CD4-positive, alpha-beta memory T cell (primary cell): ENCODE measurements at regions not wholly inside any gene's neighbourhood (a gene's known extent, or its start where the extent isn't known, plus 50 kb on each side); places are given as distances from the start of the nearest gene placed in this dataset.

Source experiments
- CTCF ChIA-PET: fragments of 350-600 bp; sonication (Branson Sonifier 250); formaldehyde crosslinking; loops from one replicate; lab custom pipeline; 2021; ENCODE audit warnings: inconsistent platforms; ENCODE audit not compliant: partially characterized antibody; lab: Charles Lee
- POLR2A ChIA-PET: fragments of 350-600 bp; sonication (Branson Sonifier 250); formaldehyde crosslinking; loops from one replicate; lab custom pipeline; 2021; ENCODE audit not compliant: partially characterized antibody; lab: Charles Lee
- DNase-seq, 5 donors: peaks; one replicate each; pipeline versions ENCODE4 v3.0.0 to v3.0.0-alpha.2; 2020 to 2022; ENCODE audit warnings: mixed read lengths in 1 of 5
- H3K27ac ChIP-seq: one replicate; pipeline ENCODE4 v1.7.0; 2013; ENCODE audit warnings: low read depth, low read length
- H3K27me3 ChIP-seq: 2 replicates; pipeline ENCODE4 v1.7.0; 2013; ENCODE audit warnings: mild to moderate bottlenecking, low read length, moderate library complexity; ENCODE audit not compliant: insufficient read depth
- H3K36me3 ChIP-seq: 2 replicates; pipeline ENCODE4 v1.7.0; 2013; ENCODE audit warnings: mild to moderate bottlenecking, low read length, moderate library complexity; ENCODE audit not compliant: insufficient read depth
- H3K4me1 ChIP-seq: 2 replicates; pipeline ENCODE4 v1.7.0; 2013; ENCODE audit warnings: mild to moderate bottlenecking, low read length, moderate library complexity; ENCODE audit not compliant: insufficient read depth
- H3K4me3 ChIP-seq, 2 donors: one replicate each; pipeline ENCODE4 v1.7.0; 2013; ENCODE audit warnings: low read length in 2 of 2, mild to moderate bottlenecking in 1 of 2
- H3K9me3 ChIP-seq, 2 donors: one replicate each; pipeline ENCODE4 v1.7.0; 2013; ENCODE audit warnings: low read length in 2 of 2, control low read depth in 1 of 2; ENCODE audit not compliant: control insufficient read depth in 1 of 2
- H3K27ac Mint-ChIP-seq, 7 donors: one replicate each; pipeline ENCODE4 v1.8.0; 2020 to 2021; ENCODE audit warnings: mixed read lengths in 7 of 7, mild to moderate bottlenecking in 6 of 7, inconsistent platforms in 3 of 7, moderate library complexity in 3 of 7
- H3K27me3 Mint-ChIP-seq, 2 donors: one replicate each; pipeline ENCODE4 v1.8.0; 2020 to 2021; ENCODE audit warnings: mixed read lengths in 2 of 2
- H3K36me3 Mint-ChIP-seq, 2 donors: one replicate each; pipeline ENCODE4 v1.8.0; 2020 to 2021; ENCODE audit warnings: mixed read lengths in 2 of 2, inconsistent platforms in 1 of 2, mild to moderate bottlenecking in 1 of 2
- H3K4me1 Mint-ChIP-seq, 4 donors: one replicate each; pipeline ENCODE4 v1.8.0; 2020 to 2021; ENCODE audit warnings: mixed read lengths in 4 of 4, mild to moderate bottlenecking in 1 of 4
- H3K4me3 Mint-ChIP-seq, 8 donors: one replicate each; pipeline ENCODE4 v1.8.0; 2020 to 2021; ENCODE audit warnings: mixed read lengths in 8 of 8, mild to moderate bottlenecking in 7 of 8, moderate library complexity in 6 of 8, inconsistent platforms in 3 of 8
- H3K9me3 Mint-ChIP-seq, 8 donors: one replicate each; pipeline ENCODE4 v1.8.0; 2020 to 2021; ENCODE audit warnings: mixed read lengths in 8 of 8, mild to moderate bottlenecking in 5 of 8, inconsistent platforms in 3 of 8, moderate library complexity in 1 of 8
- intact Hi-C: fragments of 100-400 bp; cut with micrococcal nuclease; formaldehyde crosslinking; loops from one replicate; pipeline ENCODE4 v1.15.1; 2023

GRCh38 chr2:53562407-53562806 is 205.2 kb upstream of the CHAC2 start:
- H3K27ac ChIP-seq: no peak overlapping the region
- H3K27me3 Mint-ChIP-seq: no peaks in the 10 kb centered on the region
- DNase-seq: no peak
- peaks cover 0 to 1% (median 0%) of the 10 kb centered on the region in 8 donors for H3K9me3 Mint-ChIP-seq
- no peaks in the 10 kb centered on the region for H3K27me3 ChIP-seq
- H3K36me3 Mint-ChIP-seq: no peaks in the 10 kb centered on the region
- no peak overlapping the region for H3K4me3 ChIP-seq
- intact Hi-C loops: no loop called here
- no peaks in the 10 kb centered on the region for H3K9me3 ChIP-seq
- no peaks in the 10 kb centered on the region for H3K36me3 ChIP-seq
- H3K4me1 Mint-ChIP-seq: no peaks in the 10 kb centered on the region
- no peak overlapping the region for H3K4me3 Mint-ChIP-seq
- no peak overlapping the region for H3K27ac Mint-ChIP-seq
- H3K4me1 ChIP-seq: no peaks in the 10 kb centered on the region
- POLR2A ChIA-PET: no interaction called here
- CTCF ChIA-PET: no interaction called here

- no peaks in the 10 kb centered on the region for H3K4me1 ChIP-seq
- no peaks in the 10 kb centered on the region for H3K36me3 ChIP-seq
- no peak overlapping the region for H3K27ac Mint-ChIP-seq
- no peak for DNase-seq
- H3K4me1 Mint-ChIP-seq: no peaks in the 10 kb centered on the region
- intact Hi-C loops: no loop called here
- H3K27ac ChIP-seq: no peak overlapping the region
- no peak overlapping the region for H3K4me3 Mint-ChIP-seq
- peaks cover 0 to 6% (median 0%) of the 10 kb centered on the region in 8 donors for H3K9me3 Mint-ChIP-seq
- H3K27me3 Mint-ChIP-seq: peaks cover 0 to 3% of the 10 kb centered on the region in 2 donors
- no peaks in the 10 kb centered on the region for H3K9me3 ChIP-seq
- no peaks in the 10 kb centered on the region for H3K27me3 ChIP-seq
- ChIA-PET POLR2A (no interaction called here), CTCF (no interaction called here)
- no peaks in the 10 kb centered on the region for H3K36me3 Mint-ChIP-seq
- H3K4me3 ChIP-seq: no peak overlapping the region
These were observed 206.4 kb upstream of the CHAC2 start for GRCh38 chr2:53561155-53561554.

GRCh38 chr2:53559302-53559966 is 208.2 kb upstream of the CHAC2 start:
- H3K27ac ChIP-seq: no peak overlapping the region
- Mint-ChIP-seq H3K9me3 (peaks cover 0 to 9% (median 1%) of the 10 kb centered on the region in 8 donors), H3K36me3 (no peaks in the 10 kb centered on the region), H3K4me1 (no peaks in the 10 kb centered on the region), H3K4me3 (no peak overlapping the region), H3K27ac (no peak overlapping the region), H3K27me3 (peaks cover 0 to 3% of the 10 kb centered on the region in 2 donors)
- ChIA-PET CTCF (no interaction called here), POLR2A (no interaction called here)
- no peaks in the 10 kb centered on the region for H3K9me3 ChIP-seq
- no peaks in the 10 kb centered on the region for H3K4me1 ChIP-seq
- H3K27me3 ChIP-seq: no peaks in the 10 kb centered on the region
- no peaks in the 10 kb centered on the region for H3K36me3 ChIP-seq
- no peak overlapping the region for H3K4me3 ChIP-seq
- no peak for DNase-seq
- intact Hi-C loops: no loop called here

- peaks cover 0 to 9% (median 2%) of the 10 kb centered on the region in 8 donors for H3K9me3 Mint-ChIP-seq
- no peaks in the 10 kb centered on the region for H3K27me3 ChIP-seq
- no peak overlapping the region for H3K4me3 Mint-ChIP-seq
- H3K36me3 Mint-ChIP-seq: no peaks in the 10 kb centered on the region
- DNase-seq: no peak
- H3K27ac Mint-ChIP-seq: no peak overlapping the region
- no peaks in the 10 kb centered on the region for H3K9me3 ChIP-seq
- H3K4me1 Mint-ChIP-seq: no peaks in the 10 kb centered on the region
- H3K36me3 ChIP-seq: no peaks in the 10 kb centered on the region
- no peaks in the 10 kb centered on the region for H3K4me1 ChIP-seq
- H3K4me3 ChIP-seq: no peak overlapping the region
- POLR2A ChIA-PET: no interaction called here
- CTCF ChIA-PET: no interaction called here
- no peak overlapping the region for H3K27ac ChIP-seq
- H3K27me3 Mint-ChIP-seq: peaks cover 0 to 3% of the 10 kb centered on the region in 2 donors
- intact Hi-C loops: no loop called here
These were observed 208.7 kb upstream of the CHAC2 start for GRCh38 chr2:53558867-53559266.

GRCh38 chr2:53549497-53549896 is 218.1 kb upstream of the CHAC2 start:
- no peak for DNase-seq
- Mint-ChIP-seq H3K9me3 (peaks cover 0 to 17% (median 11%) of the 10 kb centered on the region in 8 donors), H3K27ac (no peak overlapping the region), H3K36me3 (no peaks in the 10 kb centered on the region), H3K4me1 (no peaks in the 10 kb centered on the region), H3K4me3 (no peak overlapping the region), H3K27me3 (peaks cover 3 to 6% of the 10 kb centered on the region in 2 donors)
- H3K4me1 ChIP-seq: no peaks in the 10 kb centered on the region
- ChIA-PET POLR2A (no interaction called here), CTCF (no interaction called here)
- intact Hi-C loops: no loop called here
- no peak overlapping the region for H3K27ac ChIP-seq
- no peaks in the 10 kb centered on the region for H3K27me3 ChIP-seq
- H3K36me3 ChIP-seq: no peaks in the 10 kb centered on the region
- no peak overlapping the region for H3K4me3 ChIP-seq
- H3K9me3 ChIP-seq: no peaks in the 10 kb centered on the region

- H3K9me3 Mint-ChIP-seq: peaks cover 0 to 14% (median 3%) of the 10 kb centered on the region in 8 donors
- Histone ChIP-seq H3K9me3 (no peaks in the 10 kb centered on the region), H3K27me3 (no peaks in the 10 kb centered on the region), H3K27ac (no peak overlapping the region), H3K4me1 (no peaks in the 10 kb centered on the region), H3K36me3 (no peaks in the 10 kb centered on the region), H3K4me3 (no peak overlapping the region)
- CTCF ChIA-PET: no interaction called here
- DNase-seq: no peak
- no peaks in the 10 kb centered on the region for H3K36me3 Mint-ChIP-seq
- intact Hi-C loops: no loop called here
- H3K4me3 Mint-ChIP-seq: no peak overlapping the region
- no peak overlapping the region for H3K27ac Mint-ChIP-seq
- POLR2A ChIA-PET: no interaction called here
- no peaks in the 10 kb centered on the region for H3K4me1 Mint-ChIP-seq
- peaks cover 2 to 8% of the 10 kb centered on the region in 2 donors for H3K27me3 Mint-ChIP-seq
These were observed 222.0 kb upstream of the CHAC2 start for GRCh38 chr2:53545604-53546003.

- Histone ChIP-seq H3K36me3 (no peaks in the 10 kb centered on the region), H3K4me1 (no peaks in the 10 kb centered on the region), H3K27ac (no peak overlapping the region), H3K4me3 (no peak overlapping the region), H3K27me3 (no peaks in the 10 kb centered on the region), H3K9me3 (no peaks in the 10 kb centered on the region)
- Mint-ChIP-seq H3K4me3 (no peak overlapping the region), H3K4me1 (no peaks in the 10 kb centered on the region), H3K27ac (no peak overlapping the region), H3K27me3 (peaks cover 2 to 8% of the 10 kb centered on the region in 2 donors), H3K36me3 (no peaks in the 10 kb centered on the region), H3K9me3 (peaks cover 0 to 19% (median 4%) of the 10 kb centered on the region in 8 donors)
- intact Hi-C loops: no loop called here
- ChIA-PET CTCF (no interaction called here), POLR2A (no interaction called here)
- DNase-seq: no peak
These were observed 222.6 kb upstream of the CHAC2 start for GRCh38 chr2:53544871-53545558.
